NK-92 treated with Interleukin-12 subunit alpha and Interleukin-12 subunit beta, amount 100 ng/mL, for 24 hours (cell line): ENCODE measurements at regions not wholly inside any gene's neighbourhood (a gene's known extent, or its start where the extent isn't known, plus 50 kb on each side); places are given as distances from the start of the nearest gene placed in this dataset.
"Not testable (repeated sequence)": the region's sequence is repeated elsewhere in the genome, so short reads cannot be mapped to it uniquely, and the experiment has no call there.

Experiments
- DNase-seq: peaks from one replicate; lab custom pipeline; 2025; lab: John Stamatoyannopoulos, UW

GRCh38 chr2:167681234-167682015 lies 566.0 kb downstream of the STK39 start:
- no peak for DNase-seq

- no peak for DNase-seq
Measured at GRCh38 chr2:167678158-167678557, 569.2 kb downstream of the STK39 start.

DNA sequence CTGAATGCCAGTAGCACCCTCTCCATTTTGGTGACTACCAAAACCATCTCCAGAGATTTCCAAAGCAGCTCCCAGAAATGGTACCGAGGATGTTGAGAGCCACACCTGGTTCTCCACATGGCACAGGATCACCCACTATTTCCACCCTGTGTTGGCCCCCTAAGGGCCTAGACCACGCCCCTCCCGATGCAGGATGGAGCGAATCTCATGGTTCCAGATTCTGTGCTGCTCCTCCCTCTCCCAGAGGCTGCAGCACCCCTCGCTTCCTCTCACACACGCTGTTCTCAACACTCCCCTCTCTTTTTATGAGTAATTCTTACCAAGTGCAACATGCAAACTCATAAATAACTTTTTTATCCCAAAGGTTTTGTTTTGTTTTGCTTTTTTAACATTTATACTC lies 571.5 kb downstream of the STK39 start:
- no peak for DNase-seq

DNA sequence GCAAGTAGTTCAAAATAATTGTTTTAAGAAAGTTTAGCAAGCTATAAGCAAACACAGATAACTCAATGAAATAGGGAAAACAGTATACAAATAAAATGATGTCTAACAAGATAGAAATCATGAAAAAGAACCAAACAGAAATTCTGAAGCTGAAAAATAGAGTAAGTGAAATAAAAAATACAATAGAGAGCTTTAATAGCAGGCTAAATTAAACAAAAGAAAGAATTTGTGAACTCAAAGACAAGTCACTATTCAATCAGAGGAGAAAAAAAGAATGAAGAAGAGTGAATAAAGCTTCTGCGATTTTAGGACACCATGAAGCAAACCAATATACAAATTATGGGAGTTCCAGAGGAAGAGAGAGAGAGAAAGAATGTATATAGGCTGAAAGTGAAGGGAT lies 576.8 kb downstream of the STK39 start:
- DNase-seq: no peak

GRCh38 chr2:167653131-167653530 lies 594.3 kb downstream of the STK39 start:
- no peak for DNase-seq

DNA sequence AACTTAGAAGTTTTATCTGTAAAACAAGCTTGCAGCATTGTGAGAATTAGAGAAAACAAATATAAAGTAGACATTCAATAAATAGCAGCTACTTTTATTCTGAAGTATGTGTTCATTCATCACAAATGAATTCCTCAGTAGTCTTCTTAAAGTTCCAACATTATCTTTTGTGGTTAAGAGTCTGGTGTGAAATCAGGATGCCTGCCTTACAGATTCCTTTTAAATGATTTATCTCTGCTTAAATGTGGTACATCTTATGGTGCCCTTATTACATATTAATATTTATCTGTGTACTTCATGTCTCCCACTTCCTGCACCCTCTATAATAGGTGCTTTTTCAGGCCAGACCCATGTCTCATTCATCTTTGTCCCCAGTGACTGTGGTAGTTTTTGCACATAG lies 595.0 kb downstream of the STK39 start:
- no peak for DNase-seq

DNA sequence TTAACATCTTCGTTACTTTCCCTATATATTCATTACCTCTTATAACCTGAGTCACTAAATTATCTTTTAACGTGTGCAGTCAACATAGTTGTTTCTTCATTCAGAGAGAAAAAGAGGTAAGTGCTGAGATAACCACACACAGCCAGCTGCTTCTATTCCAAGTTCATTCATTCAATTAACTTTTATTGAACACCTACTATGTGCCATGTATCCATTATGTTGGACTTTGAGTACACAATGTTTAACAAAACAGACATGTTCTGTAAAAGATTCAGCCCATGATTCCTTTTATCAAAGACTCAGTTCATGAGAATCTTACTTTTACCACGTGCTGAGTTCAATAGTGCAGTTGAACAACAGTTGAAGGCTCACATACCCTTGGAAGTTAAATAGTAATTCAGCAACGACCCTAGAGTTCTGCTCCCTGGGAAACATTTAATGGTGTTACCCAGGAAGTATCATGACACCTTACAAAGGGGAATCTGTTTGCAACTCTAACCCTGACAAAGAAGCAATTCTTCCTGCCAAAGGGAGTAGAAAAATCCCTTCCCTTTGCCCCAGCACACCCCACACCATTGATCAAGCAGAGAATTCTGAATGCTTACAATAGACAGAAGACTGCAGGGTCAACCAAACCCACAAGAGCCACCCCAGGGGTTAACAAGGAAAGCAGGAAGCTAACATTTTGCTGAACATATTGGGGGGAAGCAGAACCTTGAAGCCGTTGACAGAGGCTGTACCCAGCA lies 595.8 kb downstream of the STK39 start:
- no peak for DNase-seq

DNA sequence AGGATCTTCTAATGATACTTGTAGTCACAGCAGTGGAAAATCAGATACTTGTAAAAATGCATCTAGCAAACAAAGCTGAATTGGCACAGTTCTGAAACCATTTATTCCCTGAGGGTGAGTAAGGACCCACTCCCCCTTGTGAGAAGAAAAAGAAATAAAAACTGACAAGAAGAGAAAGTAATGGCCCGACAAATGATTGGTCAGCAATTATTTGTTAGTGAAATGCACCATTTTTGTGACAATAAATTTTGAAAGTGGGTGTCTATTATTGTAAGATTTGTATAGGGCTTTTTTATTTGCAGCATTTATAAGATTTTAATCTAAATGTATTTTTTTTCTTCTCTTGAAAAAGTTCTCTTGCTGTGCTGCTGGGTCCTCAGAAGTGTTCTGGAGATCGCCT lies 600.8 kb downstream of the STK39 start:
- no peak for DNase-seq

DNA sequence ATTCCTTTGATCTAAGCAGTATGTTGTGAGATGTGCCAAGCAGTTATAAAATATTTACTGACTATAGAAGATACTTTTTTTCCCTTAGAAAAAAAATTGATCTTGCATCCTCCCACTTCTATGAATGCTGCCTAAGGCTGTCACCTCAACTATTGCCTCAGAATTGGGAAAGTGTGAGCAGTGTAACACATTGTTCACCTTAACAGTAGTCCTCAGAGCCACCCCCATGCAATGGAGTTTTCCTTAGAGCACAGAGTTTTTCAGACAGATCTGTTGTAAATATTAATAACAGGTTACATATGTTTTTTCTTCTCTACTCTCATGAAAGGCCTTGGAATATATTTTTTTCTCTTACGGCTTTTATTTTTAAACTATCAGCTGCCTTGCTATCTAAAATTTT lies 607.3 kb downstream of the STK39 start:
- DNase-seq: no peak

GRCh38 chr2:167637741-167638140 lies 609.7 kb downstream of the STK39 start:
- DNase-seq: no peak

DNA sequence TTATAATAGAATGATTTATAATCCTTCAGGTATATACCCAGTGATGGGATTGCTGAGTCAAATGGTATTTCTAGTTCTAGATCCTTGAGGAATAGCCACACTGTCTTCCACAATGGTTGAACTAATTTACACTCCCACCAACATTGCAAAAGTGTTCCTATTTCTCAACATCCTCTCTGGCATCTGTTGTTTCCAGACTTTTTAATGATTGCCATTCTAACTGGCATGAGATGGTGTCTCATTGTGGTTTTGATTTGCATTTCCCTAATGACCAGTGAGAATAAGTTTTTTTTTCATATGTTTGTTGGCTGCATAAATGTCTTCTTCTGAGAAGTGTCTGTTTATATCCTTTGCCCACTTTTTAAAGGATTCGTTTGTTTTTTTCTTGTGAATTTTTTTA lies 615.1 kb downstream of the STK39 start:
- not testable (repeated sequence) for DNase-seq

DNA sequence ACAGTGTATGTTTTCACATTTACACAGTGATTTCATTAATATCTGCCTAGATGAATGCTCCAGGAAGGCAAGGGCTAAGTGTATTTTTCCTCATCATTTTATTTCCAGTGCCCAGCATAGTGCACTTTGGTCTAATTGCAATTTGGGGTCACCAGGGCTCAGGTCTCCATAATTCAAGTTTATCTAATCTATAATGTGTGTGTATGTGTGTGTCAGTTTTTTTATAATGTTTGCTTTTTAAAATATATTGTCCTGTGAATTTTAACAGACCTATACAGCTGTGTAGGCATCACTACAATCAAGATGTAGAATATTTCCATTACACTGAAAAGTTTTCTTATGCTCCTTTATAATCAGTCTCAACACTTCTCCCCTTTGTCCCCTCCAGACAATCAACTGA lies 620.4 kb downstream of the STK39 start:
- DNase-seq: no peak

DNA sequence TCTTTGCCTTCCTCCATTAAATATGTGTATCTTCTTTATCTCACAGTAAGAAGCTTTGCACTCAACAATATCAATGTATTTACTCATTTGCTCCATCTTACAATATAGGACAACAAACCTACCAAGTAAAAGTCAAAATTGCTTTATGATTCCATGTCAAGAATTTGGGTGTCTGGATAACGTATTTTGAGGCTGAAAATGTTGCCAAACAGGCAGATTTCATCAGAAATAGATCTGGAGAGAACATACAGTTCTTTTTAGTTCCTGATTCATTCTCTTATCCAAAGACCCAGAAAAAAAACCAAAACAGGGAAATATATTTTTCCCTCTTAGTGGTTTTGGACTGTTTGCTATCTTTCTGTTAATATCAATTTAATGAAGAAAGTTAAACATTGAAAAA lies 621.1 kb downstream of the STK39 start:
- no peak for DNase-seq

DNA sequence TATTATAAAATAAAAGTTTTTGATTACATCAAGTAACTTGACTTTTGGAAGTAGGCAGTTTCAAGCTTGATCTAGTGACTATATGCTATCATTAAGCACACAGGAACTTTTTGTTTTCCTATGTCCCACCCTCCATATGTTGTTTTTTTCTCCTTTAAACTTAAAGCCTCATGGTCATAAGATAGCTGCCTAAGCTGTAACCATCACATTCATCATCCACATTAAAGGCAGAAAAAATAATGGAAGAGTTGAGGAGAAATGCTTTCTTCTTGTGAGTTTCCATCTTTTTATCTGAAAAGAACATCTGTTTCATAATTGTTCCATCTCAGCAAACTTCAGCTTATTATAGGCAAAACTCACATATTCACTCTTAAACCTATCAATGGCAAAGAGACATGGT lies 630.4 kb downstream of the STK39 start:
- no peak for DNase-seq

DNA sequence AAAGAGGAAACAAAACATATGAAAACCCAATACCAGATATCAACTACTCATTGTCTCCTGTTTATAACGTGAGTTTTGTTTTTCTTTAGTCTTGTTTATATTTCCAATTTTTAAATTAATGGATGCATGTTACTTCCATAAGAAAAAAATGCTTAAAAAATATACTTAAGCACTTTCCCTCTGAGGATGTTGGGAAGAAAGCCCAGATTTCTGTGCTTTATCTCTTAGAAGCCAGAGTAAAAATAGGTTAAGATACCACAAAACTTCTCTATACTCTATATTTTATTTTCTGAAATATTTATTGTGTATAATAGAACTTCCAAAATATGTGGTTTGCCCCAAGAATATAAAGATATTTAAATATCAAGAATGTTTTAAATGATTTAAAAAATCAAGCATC lies 633.9 kb downstream of the STK39 start:
- no peak for DNase-seq

GRCh38 chr2:167608487-167608886 lies 638.9 kb downstream of the STK39 start:
- no peak for DNase-seq

- DNase-seq: no peak
Measured at GRCh38 chr2:167607731-167608130, 639.7 kb downstream of the STK39 start.

- DNase-seq: no peak
Measured at GRCh38 chr2:167607211-167607610, 640.2 kb downstream of the STK39 start.

DNA sequence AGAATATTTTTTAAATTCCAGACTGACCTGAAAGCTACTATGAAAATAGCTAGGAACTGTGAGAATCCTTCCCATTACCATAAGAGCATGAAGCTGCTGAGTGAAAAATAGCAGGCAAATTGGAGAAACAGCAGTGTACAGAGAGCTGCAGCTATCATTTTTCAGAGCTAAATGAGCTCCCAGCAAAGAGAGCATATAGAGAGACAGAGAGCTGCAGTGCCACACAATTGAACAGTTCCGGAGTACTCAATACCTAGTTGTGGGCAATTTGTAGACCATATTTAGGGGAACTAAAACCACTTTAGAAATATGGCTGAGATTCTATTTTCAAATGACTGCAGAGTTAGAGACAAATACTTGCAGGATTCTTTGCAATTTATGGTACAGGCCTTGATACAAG lies 645.3 kb downstream of the STK39 start:
- DNase-seq: no peak

- no peak for DNase-seq
Measured at GRCh38 chr2:167599219-167599618, 648.2 kb downstream of the STK39 start.

DNA sequence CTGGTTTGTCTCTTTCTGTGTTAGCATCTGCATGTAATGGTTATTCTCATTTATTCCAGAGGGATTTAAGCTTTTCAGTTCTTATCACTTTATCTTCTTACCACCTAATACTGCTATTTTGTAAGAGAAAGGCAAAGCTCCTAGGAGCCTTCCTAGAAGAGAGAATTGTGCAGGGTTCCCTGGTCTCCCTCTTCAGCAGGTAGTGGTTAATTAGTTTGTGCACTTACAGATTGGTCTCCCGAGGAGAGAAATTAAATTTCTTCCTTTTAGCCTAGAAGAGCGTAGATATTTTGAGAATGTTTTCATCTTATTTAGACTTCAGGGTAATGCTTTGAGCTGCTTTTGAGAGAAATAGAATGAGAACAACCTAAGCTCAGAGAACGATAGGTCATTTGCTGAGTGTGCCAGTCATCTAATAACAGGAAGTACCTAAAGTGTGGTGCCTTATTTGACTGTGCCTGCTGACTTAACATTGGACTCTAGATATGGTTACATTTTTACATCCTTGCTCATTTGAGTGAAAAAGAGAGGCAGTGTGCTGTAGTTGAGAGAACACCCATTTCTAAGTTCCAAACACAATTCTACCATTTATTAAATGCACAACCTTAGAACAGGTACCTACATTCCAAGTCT lies 651.4 kb downstream of the STK39 start:
- DNase-seq: no peak

- no peak for DNase-seq
Measured at GRCh38 chr2:167595021-167595420, 652.4 kb downstream of the STK39 start.

DNA sequence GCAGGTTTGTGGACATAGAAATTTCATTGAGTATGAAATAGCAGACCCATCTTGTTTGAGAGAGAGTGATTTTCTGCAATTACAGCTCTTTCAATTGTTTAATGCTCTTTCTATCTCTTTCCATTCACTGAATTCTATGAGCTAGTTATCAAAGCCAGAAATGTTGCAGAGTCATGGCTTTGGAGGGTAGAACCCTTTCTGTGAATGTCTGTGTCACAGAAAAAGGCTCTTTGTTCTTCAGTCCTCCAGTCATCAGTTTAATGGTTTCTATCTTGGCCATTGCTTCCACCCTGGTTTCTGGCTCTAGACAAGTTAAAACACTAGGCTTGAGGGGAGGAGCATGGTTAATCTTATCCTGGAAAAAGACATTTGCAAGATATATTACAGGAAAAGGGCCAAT lies 655.0 kb downstream of the STK39 start:
- no peak for DNase-seq
